ENCODE measurements at regions not wholly inside any gene's neighbourhood (a gene's known extent, or its start where the extent isn't known, plus 50 kb on each side); places are given as distances from the start of the nearest gene placed in this dataset.
"Not testable (repeated sequence)": the region's sequence is repeated elsewhere in the genome, so short reads cannot be mapped to it uniquely, and the experiment has no call there.

- DNase-seq, result no peak
These were observed 185.3 kb upstream of the NECTIN3 start for GRCh38 chr3:110886222-110886893.

- DNase-seq, result no peak
These were observed 184.4 kb upstream of the NECTIN3 start for GRCh38 chr3:110887176-110887575.

DNA sequence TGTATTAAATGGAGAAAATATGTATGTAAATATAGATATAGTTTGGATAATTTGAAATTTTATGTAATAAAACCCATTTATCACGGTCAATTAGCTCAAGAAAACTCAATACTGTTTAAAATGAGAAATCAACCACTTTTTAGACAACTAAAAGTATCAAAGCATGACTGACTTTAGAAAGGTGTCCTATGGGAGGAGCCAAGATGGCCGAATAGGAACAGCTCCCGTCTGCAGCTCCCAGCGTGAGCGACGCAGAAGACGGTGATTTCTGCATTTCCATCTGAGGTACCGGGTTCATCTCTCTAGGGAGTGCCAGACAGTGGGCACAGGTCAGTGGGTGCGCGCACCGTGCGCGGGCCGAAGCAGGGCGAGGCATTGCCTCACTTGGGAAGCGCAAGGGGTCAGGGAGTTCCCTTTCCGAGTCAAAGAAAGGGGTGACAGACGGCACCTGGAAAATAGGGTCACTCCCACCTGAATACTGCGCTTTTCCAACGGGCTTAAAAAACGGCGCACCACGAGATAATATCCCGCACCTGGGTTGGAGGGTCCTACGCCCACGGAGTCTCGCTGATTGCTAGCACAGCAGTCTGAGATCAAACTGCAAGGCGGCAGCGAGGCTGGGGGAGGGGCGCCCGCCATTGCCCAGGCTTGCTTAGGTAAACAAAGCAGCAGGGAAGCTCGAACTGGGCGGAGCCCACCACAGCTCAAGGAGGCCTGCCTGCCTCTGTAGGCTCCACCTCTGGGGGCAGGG, 182.8 kb upstream of the NECTIN3 start:
- not testable (repeated sequence) for DNase-seq

DNA sequence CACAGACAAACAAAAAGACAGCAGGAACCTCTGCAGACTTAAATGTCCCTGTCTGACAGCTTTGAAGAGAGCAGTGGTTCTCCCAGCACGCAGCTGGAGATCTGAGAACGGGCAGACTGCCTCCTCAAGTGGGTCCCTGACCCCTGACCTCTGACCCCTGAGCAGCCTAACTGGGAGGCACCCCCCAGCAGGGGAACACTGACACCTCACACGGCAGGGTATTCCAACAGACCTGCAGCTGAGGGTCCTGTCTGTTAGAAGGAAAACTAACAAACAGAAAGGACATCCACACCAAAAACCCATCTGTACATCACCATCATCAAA, 182.3 kb upstream of the NECTIN3 start:
- not testable (repeated sequence) for DNase-seq

DNA sequence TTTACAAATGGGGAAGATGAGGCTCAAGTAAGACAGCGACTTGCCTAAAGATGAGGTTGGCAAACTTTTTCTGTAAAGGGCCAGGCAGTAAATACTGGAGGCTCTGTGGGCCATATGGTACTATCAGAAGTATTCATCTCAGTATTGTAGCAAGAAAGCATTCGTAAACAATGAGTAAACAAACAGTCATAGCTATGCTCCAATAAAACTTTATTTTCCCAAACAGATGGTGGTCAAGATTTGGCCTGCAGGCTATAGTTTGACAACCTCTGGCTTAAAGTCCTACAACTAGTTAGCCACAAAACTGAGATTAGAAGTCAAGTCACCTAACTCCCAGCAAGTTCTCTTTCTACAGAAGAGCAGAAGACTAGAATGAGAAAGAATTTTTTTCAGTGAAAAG, 177.0 kb upstream of the NECTIN3 start:
- no peak for DNase-seq

GRCh38 chr3:110895054-110895453, 176.6 kb upstream of the NECTIN3 start:
- DNase-seq, result no peak

- no peak for DNase-seq
These were observed 174.6 kb upstream of the NECTIN3 start for GRCh38 chr3:110897046-110897445.

DNA sequence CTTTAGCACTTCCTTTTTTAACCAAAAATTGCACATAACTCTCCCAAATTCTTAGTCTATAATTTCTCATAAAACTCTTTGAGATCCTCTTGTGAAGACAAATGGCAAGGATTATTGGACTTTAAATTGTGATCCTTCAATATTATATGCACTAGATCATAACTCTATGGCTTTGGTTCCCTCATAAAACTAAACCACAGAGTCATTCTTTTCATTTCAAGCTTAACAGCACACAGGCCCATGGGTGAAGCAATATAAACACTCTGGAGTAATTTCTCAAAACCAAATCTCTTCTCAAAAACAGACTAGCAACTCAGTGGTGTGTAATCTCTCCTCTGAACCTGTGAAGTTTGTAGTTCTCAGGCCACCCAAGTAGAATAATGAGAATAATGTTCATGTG, 171.0 kb upstream of the NECTIN3 start:
- no peak for DNase-seq

GRCh38 chr3:110901536-110901935, 170.1 kb upstream of the NECTIN3 start:
- DNase-seq, result no peak

- DNase-seq, result no peak
These were observed 169.0 kb upstream of the NECTIN3 start for GRCh38 chr3:110902453-110903085.

DNA sequence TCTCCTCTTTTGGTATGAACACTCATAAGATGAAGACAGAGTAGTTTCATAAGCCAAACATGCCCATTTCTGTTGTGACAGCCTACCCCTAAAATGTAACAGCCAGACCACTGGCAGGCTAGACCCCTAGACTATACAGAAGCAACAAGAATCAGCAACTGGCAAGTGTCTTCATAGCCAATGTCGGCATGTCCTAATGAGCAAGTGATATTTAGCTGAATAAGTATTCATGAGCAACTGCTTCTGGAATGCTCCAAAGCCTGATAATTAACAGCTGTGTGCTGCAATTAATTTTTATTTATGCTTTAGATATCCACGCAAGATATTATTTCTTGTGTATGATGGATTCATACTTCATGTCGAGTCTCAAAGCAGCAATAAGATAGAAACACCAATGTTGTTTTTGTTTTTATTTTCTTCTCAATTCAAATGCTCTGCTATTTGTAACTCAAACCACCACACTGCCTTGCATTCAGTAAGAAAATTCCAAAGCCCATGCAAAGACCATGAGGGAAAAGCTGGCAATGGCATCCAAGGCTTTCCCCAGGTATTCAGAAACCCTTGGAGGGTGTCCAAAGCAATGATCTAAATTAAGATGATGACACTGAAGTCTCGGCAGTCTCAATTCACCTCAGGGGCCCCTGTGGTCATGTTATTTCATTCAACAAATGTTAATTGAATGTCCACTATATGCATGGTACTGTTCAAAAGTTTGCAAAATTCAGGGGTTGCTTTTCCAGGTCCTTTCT, 167.7 kb upstream of the NECTIN3 start:
- DNase-seq, result no peak

GRCh38 chr3:110904520-110904890, 167.1 kb upstream of the NECTIN3 start:
- no peak for DNase-seq

GRCh38 chr3:110905121-110905520, 166.5 kb upstream of the NECTIN3 start:
- peak; percentile 64 for DNase-seq

- no peak for DNase-seq
These were observed 161.8 kb upstream of the NECTIN3 start for GRCh38 chr3:110909839-110910238.

DNA sequence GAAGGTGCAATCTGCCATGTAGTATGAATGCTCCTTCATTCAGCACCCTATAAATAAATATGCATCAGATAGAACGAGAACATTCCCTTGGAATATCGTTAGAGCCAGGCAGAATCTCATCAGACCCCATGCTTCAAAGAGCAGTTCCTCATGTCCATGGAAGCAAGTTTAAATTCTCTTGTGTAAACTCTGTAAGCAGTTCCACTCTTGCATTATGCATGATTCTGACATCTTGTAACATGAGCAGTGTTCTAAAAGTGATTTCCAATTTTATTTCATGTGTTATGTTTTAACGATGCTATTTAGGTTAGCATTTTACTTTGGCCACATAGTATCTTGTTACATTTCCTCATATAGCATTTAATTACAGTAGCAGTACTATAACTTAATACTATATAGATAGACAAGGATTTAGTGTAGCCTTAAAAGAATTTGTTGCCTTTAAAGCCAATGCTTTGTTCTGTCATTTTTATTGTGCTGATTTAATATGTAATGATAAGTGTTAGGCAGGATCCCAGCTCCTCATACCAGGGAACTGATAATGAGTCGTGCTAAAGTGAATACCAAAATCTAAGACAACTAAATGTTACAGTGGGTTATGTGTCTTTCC, 161.2 kb upstream of the NECTIN3 start:
- no peak for DNase-seq

DNA sequence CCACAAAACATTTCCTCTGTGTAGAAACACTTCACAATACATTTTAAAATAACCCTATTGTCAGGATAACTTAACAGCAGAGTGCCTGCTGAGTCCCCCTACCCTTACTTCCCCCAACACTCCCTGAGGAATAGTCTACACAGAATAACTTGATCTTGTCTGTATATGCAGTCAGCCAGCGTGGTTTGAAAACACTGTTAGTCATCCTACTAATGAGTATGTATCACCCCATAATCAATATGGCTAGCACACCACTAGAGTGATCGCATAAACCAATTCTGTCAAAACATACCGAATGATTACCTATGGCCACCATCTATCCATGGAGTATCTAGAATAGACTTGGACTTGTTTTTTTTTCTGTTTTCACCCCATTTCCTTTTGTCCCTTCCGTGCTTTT, 152.7 kb upstream of the NECTIN3 start:
- no peak for DNase-seq

- DNase-seq, result no peak
These were observed 145.8 kb upstream of the NECTIN3 start for GRCh38 chr3:110925798-110926197.

DNA sequence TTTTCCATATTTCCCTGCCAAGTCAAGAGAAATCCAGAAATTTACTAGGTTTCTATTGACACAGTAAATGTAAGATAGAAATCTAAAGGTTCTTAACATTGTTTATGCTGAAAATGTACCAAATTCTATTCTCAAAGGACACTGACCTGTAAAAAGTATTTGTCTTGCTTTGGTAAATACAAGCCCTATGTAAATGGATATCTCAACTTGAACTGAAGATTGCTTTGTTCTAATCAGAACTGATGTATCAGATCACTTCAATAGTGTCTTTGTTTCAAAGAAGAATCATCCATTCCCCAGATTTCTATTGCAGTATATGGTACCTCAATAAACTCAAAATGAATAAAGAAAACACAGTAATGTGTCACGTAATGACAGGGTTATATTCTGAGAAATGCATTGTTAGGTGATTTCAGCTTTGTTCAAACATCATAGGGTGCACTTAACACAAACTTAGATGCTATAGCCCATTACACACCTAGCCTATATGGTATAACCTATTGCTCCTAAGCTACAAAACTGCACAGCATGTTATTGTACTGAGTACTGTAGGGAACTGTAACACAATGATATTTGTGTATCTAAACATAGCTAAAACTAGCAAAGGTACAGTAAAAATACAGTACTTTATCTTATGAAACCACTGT, 143.5 kb upstream of the NECTIN3 start:
- DNase-seq, result no peak

DNA sequence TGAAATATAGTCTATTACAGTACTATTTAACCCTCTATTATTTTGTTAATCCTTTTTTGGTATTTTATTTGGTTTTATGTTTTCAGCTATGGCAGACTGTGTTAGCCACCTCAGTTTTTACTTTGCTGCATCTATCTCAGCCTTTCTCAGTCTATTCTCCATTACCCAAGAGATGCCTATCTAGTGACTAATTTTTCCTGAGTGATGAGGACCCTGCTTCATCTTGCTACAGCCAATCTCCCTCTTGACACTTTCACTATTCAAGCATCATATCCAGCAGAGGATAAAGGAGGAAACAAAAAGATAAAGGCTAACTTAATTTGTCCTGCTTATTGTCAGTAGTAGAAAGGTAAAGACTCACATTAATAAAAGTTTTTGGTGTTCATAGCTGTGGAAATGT, 141.8 kb upstream of the NECTIN3 start:
- no peak for DNase-seq

GRCh38 chr3:110932567-110932966, 139.0 kb upstream of the NECTIN3 start:
- no peak for DNase-seq

DNA sequence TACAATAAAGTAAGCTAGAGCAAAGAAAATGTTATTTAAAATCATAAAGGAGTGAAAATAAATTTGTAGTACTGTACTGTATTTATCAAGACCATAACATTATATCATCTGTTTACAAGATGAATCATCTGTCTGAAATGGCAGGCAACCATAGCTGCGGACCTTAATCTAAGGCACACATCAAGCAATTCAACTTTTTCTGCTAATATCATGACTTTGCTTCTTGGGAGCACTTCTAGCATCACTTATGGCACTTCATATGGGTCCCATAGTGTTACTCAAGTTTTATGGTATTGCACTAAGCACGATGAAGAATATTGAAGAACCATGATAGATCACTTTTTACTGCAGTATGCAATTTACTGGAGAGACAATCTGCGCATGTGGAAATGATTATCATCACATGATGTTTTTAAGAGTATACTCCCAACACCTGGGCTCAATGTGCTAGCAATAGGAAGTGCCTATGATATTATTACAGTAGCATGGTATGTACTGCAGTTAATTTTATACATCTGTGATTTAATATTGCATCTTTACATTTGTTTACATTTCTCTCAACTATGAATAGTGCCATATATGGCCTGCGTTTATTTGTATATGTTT, 137.7 kb upstream of the NECTIN3 start:
- DNase-seq, result no peak
